Umbilical cord (tissue), 1 donor: ENCODE measurements at regions not wholly inside any gene's neighbourhood (a gene's known extent, or its start where the extent isn't known, plus 50 kb on each side); places are given as distances from the start of the nearest gene placed in this dataset.

Source experiments
- DNase-seq: peaks from one replicate; pipeline ENCODE4 v3.0.0-alpha.2; 2015; ENCODE audit warnings: low spot score

- no peak for DNase-seq
Measured at GRCh38 chr2:16321872-16322271, 343.8 kb downstream of the CYRIA start.

GRCh38 chr2:16321256-16321655, 344.4 kb downstream of the CYRIA start:
- DNase-seq, result no peak

GRCh38 chr2:16320716-16321115, 344.9 kb downstream of the CYRIA start:
- DNase-seq, result no peak

- DNase-seq, result peak; percentile 77
Measured at GRCh38 chr2:16319551-16320121, 346.0 kb downstream of the CYRIA start.

GRCh38 chr2:16318474-16319195, 347.0 kb downstream of the CYRIA start:
- no peak for DNase-seq

GRCh38 chr2:16318051-16318450, 347.6 kb downstream of the CYRIA start:
- no peak for DNase-seq

GRCh38 chr2:16317211-16317830, 348.3 kb downstream of the CYRIA start:
- no peak for DNase-seq

- DNase-seq, result no peak
Measured at GRCh38 chr2:16316456-16317210, 349.0 kb downstream of the CYRIA start.

- DNase-seq, result peak; percentile 58
Measured at GRCh38 chr2:16315908-16316307, 349.7 kb downstream of the CYRIA start.

- DNase-seq, result no peak
Measured at GRCh38 chr2:16315458-16315835, 350.2 kb downstream of the CYRIA start.

- no peak for DNase-seq
Measured at GRCh38 chr2:16314691-16315457, 350.8 kb downstream of the CYRIA start.

- DNase-seq, result no peak
Measured at GRCh38 chr2:16314001-16314400, 351.6 kb downstream of the CYRIA start.

GRCh38 chr2:16313235-16313975, 352.2 kb downstream of the CYRIA start:
- DNase-seq, result no peak

GRCh38 chr2:16312771-16313170, 352.9 kb downstream of the CYRIA start:
- no peak for DNase-seq

GRCh38 chr2:16311521-16312440, 353.9 kb downstream of the CYRIA start:
- no peak for DNase-seq

GRCh38 chr2:16308816-16309215, 356.8 kb downstream of the CYRIA start:
- no peak for DNase-seq

GRCh38 chr2:16304876-16305590, 360.6 kb downstream of the CYRIA start:
- DNase-seq, result no peak

GRCh38 chr2:16303761-16304160, 361.9 kb downstream of the CYRIA start:
- DNase-seq, result no peak

- no peak for DNase-seq
Measured at GRCh38 chr2:16303273-16303577, 362.4 kb downstream of the CYRIA start.
